ENCODE measurements at regions not wholly inside any gene's neighbourhood (a gene's known extent, or its start where the extent isn't known, plus 50 kb on each side); places are given as distances from the start of the nearest gene placed in this dataset.

GRCh38 chr5:4204276-4205141, 608.9 kb downstream of the IRX1 start:
- FAIRE-seq: no peak

- no peak for FAIRE-seq
Observed at GRCh38 chr5:4205398-4205797, 609.8 kb downstream of the IRX1 start.

GRCh38 chr5:4206127-4206526, 610.5 kb downstream of the IRX1 start:
- FAIRE-seq: no peak

DNA sequence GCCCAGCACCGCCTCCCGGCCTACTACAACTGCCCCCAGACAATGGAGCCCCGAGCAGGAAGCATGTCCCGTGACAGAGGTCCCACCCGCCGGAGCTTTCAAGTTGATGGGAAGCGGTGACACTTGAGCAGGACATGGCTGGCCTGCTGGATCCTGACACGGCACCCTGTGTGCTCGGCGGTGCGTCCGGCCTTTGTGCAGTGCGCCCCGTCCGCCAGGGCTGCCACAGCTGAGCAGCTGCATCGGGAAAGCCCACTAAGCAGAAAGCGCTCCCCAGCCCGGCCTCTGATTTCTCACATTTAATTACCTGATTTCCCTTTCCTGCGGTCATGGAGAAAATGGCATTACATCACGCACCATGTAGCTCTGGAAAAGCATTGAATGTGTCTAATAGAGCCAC, 611.9 kb downstream of the IRX1 start:
- no peak for FAIRE-seq

GRCh38 chr5:4208537-4208936, 612.9 kb downstream of the IRX1 start:
- no peak for FAIRE-seq

DNA sequence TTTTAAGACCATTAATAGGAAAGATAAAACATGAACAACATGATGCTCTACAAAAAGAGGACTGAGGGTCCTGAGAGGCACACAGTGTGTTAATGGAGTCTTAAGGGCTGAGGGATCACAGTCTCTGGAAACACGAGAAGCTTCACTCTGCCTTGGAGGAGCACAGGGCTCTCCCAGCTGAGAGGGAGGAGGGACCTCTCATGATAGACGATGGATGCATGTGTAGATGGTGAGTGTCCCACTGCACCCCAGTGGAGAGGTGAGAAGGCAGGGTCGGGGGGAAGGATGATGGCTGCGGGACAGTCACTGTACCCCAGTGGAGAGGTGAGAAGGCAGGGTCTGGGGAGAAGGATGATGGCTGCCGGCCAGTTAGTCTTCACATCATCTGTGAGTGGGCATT, 613.4 kb downstream of the IRX1 start:
- FAIRE-seq: no peak

DNA sequence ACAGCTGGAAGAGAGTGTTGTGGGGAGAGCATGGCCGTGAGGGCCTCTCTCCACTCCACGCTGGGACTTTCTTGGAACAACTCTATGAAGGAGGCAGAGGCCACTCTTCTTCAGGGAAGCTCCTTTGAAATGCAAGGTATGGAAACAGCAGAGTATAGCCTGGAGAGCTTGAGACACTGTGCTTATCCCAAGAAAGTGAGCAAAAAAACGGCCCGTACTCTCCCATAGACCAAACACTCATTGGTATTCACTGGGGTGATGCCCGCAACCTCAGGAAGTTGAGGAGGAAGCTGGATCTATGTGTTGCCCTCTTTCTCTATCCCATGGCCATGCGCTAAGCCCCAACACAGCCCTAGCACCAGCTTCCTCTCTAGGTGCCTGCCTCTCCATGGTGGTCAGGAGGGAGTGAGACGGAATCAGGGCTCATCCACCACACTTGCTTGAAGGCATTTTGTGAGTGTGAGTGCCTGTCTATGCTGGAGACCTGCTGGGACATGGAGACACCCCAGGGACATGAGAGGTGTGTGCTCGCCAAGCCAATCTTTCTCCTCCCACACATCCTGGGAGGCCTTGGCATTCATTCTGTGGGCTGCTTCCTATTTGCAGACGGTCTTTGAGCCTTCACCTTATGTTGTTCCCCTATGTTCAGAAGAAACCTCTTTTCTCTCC, 616.6 kb downstream of the IRX1 start:
- FAIRE-seq: no peak

- FAIRE-seq: no peak
Observed at GRCh38 chr5:4212981-4213819, 617.6 kb downstream of the IRX1 start.

GRCh38 chr5:4215143-4215542, 619.5 kb downstream of the IRX1 start:
- FAIRE-seq: no peak

DNA sequence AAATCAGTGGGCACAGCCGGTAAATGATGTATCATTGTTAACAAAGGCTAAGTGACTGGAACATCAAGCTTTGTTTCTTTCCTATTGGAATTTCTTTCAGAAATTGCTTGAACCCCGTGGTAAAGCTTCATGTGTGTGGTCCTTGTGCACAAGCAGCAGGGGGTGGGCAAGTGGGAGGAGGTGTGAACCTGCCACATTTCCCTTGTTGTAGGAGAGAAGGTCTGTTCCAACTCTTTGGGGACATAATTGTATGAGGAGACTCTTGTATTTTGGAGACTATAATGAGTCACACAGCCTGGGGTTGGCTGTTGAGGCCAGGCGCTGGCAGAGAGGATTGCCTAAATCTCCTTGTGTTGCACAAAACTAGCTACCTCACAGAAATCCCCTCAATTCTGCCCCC, 620.5 kb downstream of the IRX1 start:
- no peak for FAIRE-seq

DNA sequence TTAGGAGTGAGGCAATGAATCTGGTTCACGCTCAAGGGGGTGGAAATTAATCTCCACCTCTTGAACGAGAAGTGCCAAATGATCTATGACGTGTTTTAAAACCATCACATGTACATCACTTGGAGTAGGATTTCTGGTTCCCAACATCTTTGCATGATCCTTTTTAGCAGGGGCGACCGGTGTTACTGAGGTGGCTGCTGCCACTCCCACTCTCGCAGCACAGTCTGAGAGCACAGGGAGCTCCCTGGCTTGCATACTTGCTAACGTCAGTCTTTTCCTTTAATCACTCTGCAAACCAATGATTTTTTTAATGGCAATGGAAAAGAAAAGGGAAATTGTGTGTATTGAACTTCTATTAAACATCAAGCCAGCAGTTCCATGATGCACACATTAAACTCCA, 624.4 kb downstream of the IRX1 start:
- FAIRE-seq: no peak

- no peak for FAIRE-seq
Observed at GRCh38 chr5:4221048-4221447, 625.4 kb downstream of the IRX1 start.

GRCh38 chr5:4222147-4222546, 626.5 kb downstream of the IRX1 start:
- no peak for FAIRE-seq

- no peak for FAIRE-seq
Observed at GRCh38 chr5:4222821-4223220, 627.2 kb downstream of the IRX1 start.

- FAIRE-seq: no peak
Observed at GRCh38 chr5:4225741-4226140, 630.1 kb downstream of the IRX1 start.

DNA sequence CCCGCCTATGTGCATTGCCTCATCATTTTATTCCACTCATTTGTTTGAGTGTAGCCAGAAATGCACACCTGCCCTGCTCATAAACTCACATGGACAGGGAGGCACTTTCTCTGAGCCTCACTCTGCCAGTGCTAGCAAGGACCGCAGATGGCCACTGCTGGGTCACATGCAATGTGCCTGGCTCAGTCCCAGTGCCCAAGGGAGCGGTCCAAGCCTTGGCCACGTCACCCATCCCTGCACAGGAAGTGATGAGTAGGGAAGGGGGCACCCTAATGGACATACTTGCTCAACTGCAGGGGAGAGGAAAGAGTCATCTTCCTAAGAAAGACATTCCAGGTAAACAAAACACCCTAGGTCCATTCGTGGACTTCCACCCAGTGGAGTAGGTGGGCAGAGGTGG, 630.9 kb downstream of the IRX1 start:
- FAIRE-seq: no peak

DNA sequence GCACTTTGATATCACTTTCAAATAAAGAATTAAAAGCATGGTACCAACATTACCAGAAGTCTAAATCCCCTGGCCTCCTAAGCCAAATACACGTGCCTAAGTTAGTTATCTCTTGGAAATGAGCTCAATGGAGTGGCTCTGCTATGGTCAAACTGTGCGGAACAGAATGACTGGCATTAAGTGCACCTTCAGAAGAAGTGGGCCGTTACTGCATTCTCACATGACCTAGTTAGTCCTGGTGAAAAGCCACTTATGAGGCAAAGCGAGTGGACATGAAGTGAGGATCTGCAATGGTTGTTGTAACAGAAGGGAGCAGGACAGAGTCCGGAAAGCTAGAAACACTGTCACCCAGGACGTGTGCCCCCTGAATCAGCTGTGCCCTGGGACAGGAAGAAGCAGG, 633.1 kb downstream of the IRX1 start:
- no peak for FAIRE-seq

DNA sequence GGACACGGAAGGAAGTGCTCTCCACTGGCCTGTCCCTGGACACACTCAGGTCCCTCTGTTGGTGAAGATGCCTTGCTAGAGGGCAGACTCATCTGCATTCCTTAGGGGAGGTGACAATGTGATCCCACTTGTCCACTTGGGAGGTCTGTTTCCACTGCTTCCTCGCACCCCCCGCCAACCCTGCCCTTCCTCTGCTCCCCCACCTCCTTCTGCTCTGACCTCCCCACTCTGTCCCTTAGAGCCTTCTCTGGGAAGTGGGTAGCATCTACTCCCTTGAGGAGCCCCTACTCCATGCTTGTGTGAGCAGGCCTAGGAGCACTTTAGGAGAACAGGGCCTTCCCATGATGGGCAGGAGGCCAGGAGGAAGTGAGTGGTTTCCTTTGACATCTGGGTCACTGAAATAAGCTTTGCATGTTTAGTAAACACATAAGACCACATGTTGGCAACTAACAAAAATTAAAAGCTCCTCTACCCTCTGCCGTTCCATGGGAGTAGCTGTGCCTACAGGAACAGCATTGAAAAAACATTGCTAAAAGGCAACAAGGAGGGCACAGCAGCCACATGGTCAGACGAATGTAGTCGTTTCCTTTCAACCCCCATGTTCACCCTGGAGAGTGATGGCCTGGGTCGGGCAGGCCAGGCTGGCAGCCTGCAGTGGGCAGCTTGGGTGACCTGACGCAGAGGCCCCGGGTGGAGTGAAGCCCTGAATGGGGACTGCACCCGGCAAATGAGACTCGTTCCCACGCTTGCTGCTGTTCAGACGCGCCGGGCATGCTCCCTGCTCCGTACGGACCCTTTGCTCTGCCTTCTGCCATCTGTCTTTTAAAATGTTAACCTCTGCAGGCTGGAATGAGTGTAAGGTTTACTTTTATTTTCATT, 634.0 kb downstream of the IRX1 start:
- no peak for FAIRE-seq

GRCh38 chr5:4230471-4230785, 634.8 kb downstream of the IRX1 start:
- no peak for FAIRE-seq

DNA sequence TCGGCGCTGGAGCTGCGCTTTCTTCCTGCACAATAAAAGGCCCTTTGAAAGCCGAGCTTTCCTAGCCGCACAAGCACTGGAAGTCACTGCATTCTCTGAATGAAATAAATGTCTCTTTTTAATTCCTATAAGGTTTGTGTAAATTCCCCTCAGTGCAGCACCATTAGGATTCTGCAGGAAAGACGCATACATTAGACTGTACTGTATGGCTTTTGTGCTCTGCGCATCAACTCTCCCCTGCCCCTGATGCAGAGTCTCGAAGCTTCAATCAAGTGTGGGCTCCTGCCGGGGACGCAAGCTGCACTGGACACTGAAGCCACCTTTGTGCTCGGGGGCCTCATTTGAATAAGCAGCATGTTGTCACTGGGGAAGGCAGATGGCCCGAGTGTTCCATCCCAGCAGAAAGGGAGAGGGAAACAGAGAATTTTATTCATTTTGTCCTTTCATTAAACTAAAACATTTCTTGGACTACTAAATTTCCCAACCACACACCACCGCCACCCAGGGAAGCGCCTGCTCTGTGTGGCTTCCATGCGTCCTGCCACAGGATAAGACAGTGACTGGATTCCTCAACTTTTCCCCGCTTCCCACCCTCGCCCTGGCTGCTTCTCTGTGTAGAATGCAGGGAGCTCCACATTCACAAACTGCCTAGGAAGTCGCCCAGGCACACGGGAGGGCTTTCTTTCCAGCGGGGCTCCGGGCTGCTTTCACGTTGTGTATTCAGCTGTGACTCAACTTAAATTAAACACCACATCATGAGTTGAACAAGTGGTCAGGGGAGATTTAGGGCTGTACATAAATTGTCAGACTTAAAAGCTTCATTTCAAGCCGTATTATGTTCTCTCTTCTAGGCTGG, 635.4 kb downstream of the IRX1 start:
- no peak for FAIRE-seq

GRCh38 chr5:4232084-4232483, 636.5 kb downstream of the IRX1 start:
- FAIRE-seq: no peak

- no peak for FAIRE-seq
Observed at GRCh38 chr5:4233671-4234070, 638.0 kb downstream of the IRX1 start.

Measured in islet of Langerhans (tissue), 1 donor.